ENCODE measurements at regions not wholly inside any gene's neighbourhood (a gene's known extent, or its start where the extent isn't known, plus 50 kb on each side); places are given as distances from the start of the nearest gene placed in this dataset.

- Histone ChIP-seq H3K27ac (peak overlapping the region in 1 of 2 donors; percentile 27), H3K4me1 (peaks cover 0 to 10% of the 10 kb centered on the region in 2 donors), H3K9me3 (no peaks in the 10 kb centered on the region), H3K27me3 (no peaks in the 10 kb centered on the region), H3K36me3 (no peaks in the 10 kb centered on the region), H3K4me3 (no peak overlapping the region)
- no peak for DNase-seq (ENCODE audit: low spot score in 2 of 2)
- no peak for TF ChIP-seq CTCF (IDR thresholded peaks at IDR 0.05)
- intact Hi-C loops (cut with DNase I), result no loop called here
Measured at GRCh38 chr20:53706008-53706465, 112.4 kb upstream of the ZNF217 start.

- no peaks in the 10 kb centered on the region for H3K36me3 ChIP-seq
- H3K27ac ChIP-seq, result no peak overlapping the region
- intact Hi-C loops (cut with DNase I), result no loop called here
- peaks cover 0 to 7% of the 10 kb centered on the region in 2 donors for H3K4me1 ChIP-seq
- DNase-seq (ENCODE audit: low spot score in 2 of 2), result no peak
- no peaks in the 10 kb centered on the region for H3K27me3 ChIP-seq
- H3K9me3 ChIP-seq, result no peaks in the 10 kb centered on the region
- no peak for TF ChIP-seq CTCF (IDR thresholded peaks at IDR 0.05)
- H3K4me3 ChIP-seq, result no peak overlapping the region
Measured at GRCh38 chr20:53702617-53703016, 109.0 kb upstream of the ZNF217 start.

DNA sequence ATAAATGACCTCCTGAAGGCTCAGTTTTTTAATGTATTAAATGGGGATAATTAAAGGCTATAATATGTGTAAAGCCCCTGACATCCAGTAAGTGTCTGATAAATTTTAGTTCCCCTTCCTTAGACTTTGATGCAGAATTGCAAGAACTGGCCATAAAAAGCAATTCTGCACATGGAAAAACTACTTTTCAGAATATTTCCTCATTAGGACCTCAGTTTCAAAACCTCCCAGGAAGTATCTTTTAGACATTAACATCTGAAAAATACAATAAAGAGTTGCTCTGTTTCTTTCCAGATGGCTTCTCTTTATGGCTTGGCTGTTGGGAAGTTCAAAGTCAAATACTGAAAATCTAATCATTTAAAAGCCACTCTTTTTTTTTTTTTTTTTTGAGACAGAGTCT is 106.3 kb upstream of the ZNF217 start:
- H3K9me3 ChIP-seq, result no peaks in the 10 kb centered on the region
- intact Hi-C loops (cut with DNase I), result no loop called here

GRCh38 chr20:53699085-53699674 is 105.5 kb upstream of the ZNF217 start:
- Histone ChIP-seq H3K9me3 (no peaks in the 10 kb centered on the region), H3K36me3 (no peaks in the 10 kb centered on the region), H3K4me3 (no peak overlapping the region), H3K27ac (no peak overlapping the region), H3K27me3 (no peaks in the 10 kb centered on the region), H3K4me1 (no peaks in the 10 kb centered on the region)
- DNase-seq (ENCODE audit: low spot score in 2 of 2), result no peak
- TF ChIP-seq CTCF (IDR thresholded peaks at IDR 0.05), result no peak
- intact Hi-C loops (cut with DNase I), result no loop called here

More for the DNA sequence above, 106.3 kb upstream of the ZNF217 start:
- no peak overlapping the region for H3K4me3 ChIP-seq
- no peak for TF ChIP-seq CTCF (IDR thresholded peaks at IDR 0.05)
- H3K27me3 ChIP-seq, result no peaks in the 10 kb centered on the region
- no peak for DNase-seq (ENCODE audit: low spot score in 2 of 2)
- no peaks in the 10 kb centered on the region for H3K36me3 ChIP-seq
- H3K27ac ChIP-seq, result no peak overlapping the region
- no peaks in the 10 kb centered on the region for H3K4me1 ChIP-seq

DNA sequence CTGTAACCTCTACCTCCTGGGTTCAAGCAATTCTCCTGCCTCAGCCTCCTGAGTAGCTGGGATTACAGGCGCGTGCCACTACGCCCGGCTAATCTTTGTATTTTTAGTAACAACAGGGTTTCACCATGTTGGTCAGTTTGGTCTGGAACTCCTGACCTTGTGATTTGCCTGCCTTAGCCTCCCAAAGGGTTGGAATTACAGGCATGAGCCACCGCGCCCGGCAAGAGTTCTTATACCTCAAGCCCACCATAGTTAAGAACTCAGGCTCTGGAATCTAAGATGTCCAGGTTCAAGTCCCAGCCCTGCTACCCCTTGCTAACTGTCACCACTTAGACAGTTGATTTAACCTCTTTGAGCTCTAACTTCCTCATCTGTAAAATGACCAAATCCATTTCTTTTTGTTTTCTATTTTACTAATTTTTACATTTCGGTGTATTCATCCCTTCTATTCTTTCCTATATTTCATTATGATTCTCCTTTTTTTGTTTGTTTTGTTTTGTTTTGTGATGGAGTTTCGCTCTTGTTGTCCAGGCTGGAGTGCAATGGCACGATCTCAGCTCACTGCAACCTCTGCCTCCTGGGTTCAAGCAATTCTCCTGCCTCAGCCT is 104.8 kb upstream of the ZNF217 start:
- Histone ChIP-seq H3K4me3 (no peak overlapping the region), H3K4me1 (no peaks in the 10 kb centered on the region), H3K27ac (no peak overlapping the region), H3K27me3 (no peaks in the 10 kb centered on the region), H3K9me3 (no peaks in the 10 kb centered on the region), H3K36me3 (no peaks in the 10 kb centered on the region)
- no peak for DNase-seq (ENCODE audit: low spot score in 2 of 2)
- intact Hi-C loops (cut with DNase I), result no loop called here
- TF ChIP-seq CTCF (IDR thresholded peaks at IDR 0.05), result no peak

Measured in ascending aorta (tissue), 2 donors.